Smooth muscle cell of the brain vasculature (primary cell): ENCODE measurements at regions not wholly inside any gene's neighbourhood (a gene's known extent, or its start where the extent isn't known, plus 50 kb on each side); places are given as distances from the start of the nearest gene placed in this dataset.

ENCODE experiments used
- DNase-seq: peaks from one replicate; pipeline ENCODE4 v3.0.0-alpha.2; 2012; ENCODE audit warnings: low read depth, low spot score

GRCh38 chr12:93243689-93244513, 133.8 kb upstream of the NUDT4 start:
- no peak for DNase-seq

- DNase-seq, result no peak
These were observed 133.1 kb upstream of the NUDT4 start for GRCh38 chr12:93244514-93245077.

- no peak for DNase-seq
These were observed 132.2 kb upstream of the NUDT4 start for GRCh38 chr12:93245543-93245942.

- DNase-seq, result no peak
These were observed 130.3 kb upstream of the NUDT4 start for GRCh38 chr12:93247313-93247991.

- DNase-seq, result no peak
These were observed 125.5 kb upstream of the NUDT4 start for GRCh38 chr12:93252221-93252620.

GRCh38 chr12:93254911-93255310, 122.8 kb upstream of the NUDT4 start:
- no peak for DNase-seq

GRCh38 chr12:93256256-93256969, 121.3 kb upstream of the NUDT4 start:
- no peak for DNase-seq

GRCh38 chr12:93261505-93262094, 116.1 kb upstream of the NUDT4 start:
- DNase-seq, result no peak

- DNase-seq, result no peak
These were observed 104.7 kb upstream of the NUDT4 start for GRCh38 chr12:93272997-93273396.

GRCh38 chr12:93273834-93274564, 103.7 kb upstream of the NUDT4 start:
- DNase-seq, result peak; percentile 18

- DNase-seq, result no peak
These were observed 102.8 kb upstream of the NUDT4 start for GRCh38 chr12:93274937-93275336.

GRCh38 chr12:93275589-93275988, 102.1 kb upstream of the NUDT4 start:
- no peak for DNase-seq

GRCh38 chr12:93279565-93280412, 97.9 kb upstream of the NUDT4 start:
- DNase-seq, result no peak

- DNase-seq, result no peak
These were observed 90.6 kb upstream of the NUDT4 start for GRCh38 chr12:93287149-93287548.

GRCh38 chr12:93288626-93289025, 89.1 kb upstream of the NUDT4 start:
- DNase-seq, result no peak

GRCh38 chr12:93290391-93290790, 87.3 kb upstream of the NUDT4 start:
- no peak for DNase-seq

GRCh38 chr12:93292213-93292612, 85.5 kb upstream of the NUDT4 start:
- DNase-seq, result no peak

GRCh38 chr12:93292731-93293566, 84.8 kb upstream of the NUDT4 start:
- DNase-seq, result no peak

GRCh38 chr12:93297032-93297431, 80.7 kb upstream of the NUDT4 start:
- DNase-seq, result no peak
